ENCODE measurements at regions not wholly inside any gene's neighbourhood (a gene's known extent, or its start where the extent isn't known, plus 50 kb on each side); places are given as distances from the start of the nearest gene placed in this dataset.

- TF ChIP-seq CTCF (IDR thresholded peaks at IDR 0.05; ENCODE audit: low read depth, low read length, missing input control) (no peak), FOXA2 (IDR thresholded peaks at IDR 0.05) (no peak), JUND (IDR thresholded peaks at IDR 0.05) (no peak), HNF4G (IDR thresholded peaks at IDR 0.05) (no peak), RXRA (IDR thresholded peaks at IDR 0.05) (no peak), EGR1 (IDR thresholded peaks at IDR 0.05; ENCODE audit: low read depth in 2 of 2) (no peak)
These were observed 112.9 kb upstream of the F3 start (continued) for GRCh38 chr1:94654459-94654858.

GRCh38 chr1:94654031-94654430 is 112.5 kb upstream of the F3 start:
- no peaks in the 10 kb centered on the region for H3K36me3 ChIP-seq (ENCODE audit: control insufficient read depth in 4 of 4, insufficient read depth in 3 of 4, low read depth in 1 of 4, low read length in 3 of 4)
- H3K27ac ChIP-seq (ENCODE audit: low read depth in 1 of 2, low read length in 2 of 2) = no peak overlapping the region
- no peaks in the 10 kb centered on the region for H3K9me3 ChIP-seq (ENCODE audit: control insufficient read depth in 4 of 4, low read length in 3 of 4)
- 85% methylated on average over 1 of the region's 1 CpG for WGBS
- no peak overlapping the region for H3K9ac ChIP-seq (ENCODE audit: low read depth in 1 of 2, low read length in 2 of 2)
- no peak for TF ChIP-seq EGR1 (IDR thresholded peaks at IDR 0.05; ENCODE audit: low read depth in 2 of 2)
- no peak for TF ChIP-seq RAD21 (IDR thresholded peaks at IDR 0.05)
- TF ChIP-seq, protein P1, sequence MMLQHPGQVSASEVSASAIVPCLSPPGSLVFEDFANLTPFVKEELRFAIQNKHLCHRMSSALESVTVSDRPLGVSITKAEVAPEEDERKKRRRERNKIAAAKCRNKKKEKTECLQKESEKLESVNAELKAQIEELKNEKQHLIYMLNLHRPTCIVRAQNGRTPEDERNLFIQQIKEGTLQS (IDR thresholded peaks at IDR 0.05) = no peak
- TF ChIP-seq NR2F2 (IDR thresholded peaks at IDR 0.05) = no peak
- TF ChIP-seq GABPA (IDR thresholded peaks at IDR 0.05 in 1 of 2, conservative IDR thresholded peaks at IDR 0.05 in 1 of 2) = no peak
- TF ChIP-seq, protein P2, sequence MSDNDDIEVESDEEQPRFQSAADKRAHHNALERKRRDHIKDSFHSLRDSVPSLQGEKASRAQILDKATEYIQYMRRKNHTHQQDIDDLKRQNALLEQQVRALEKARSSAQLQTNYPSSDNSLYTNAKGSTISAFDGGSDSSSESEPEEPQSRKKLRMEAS (IDR thresholded peaks at IDR 0.05) = no peak
- no peak for TF ChIP-seq FOXA1 (IDR thresholded peaks at IDR 0.05)
- TF ChIP-seq HNF4G (IDR thresholded peaks at IDR 0.05) = no peak
- TF ChIP-seq ZBTB33 (IDR thresholded peaks at IDR 0.05) = no peak
- no peak for TF ChIP-seq FOXA2 (IDR thresholded peaks at IDR 0.05)
- no peak overlapping the region for H3K4me3 ChIP-seq (ENCODE audit: low read depth in 1 of 3, low read length in 3 of 3)
- H3K4me1 ChIP-seq (ENCODE audit: control insufficient read depth in 4 of 4, insufficient read depth in 4 of 4, low read length in 3 of 4) = peaks cover 0 to 3% (median 0%) of the 10 kb centered on the region in 4 donors
- no peak for DNase-seq (ENCODE audit: low spot score)
- H3K27me3 ChIP-seq (ENCODE audit: control insufficient read depth in 4 of 4, insufficient read depth in 4 of 4, low read length in 3 of 4) = no peaks in the 10 kb centered on the region

DNA sequence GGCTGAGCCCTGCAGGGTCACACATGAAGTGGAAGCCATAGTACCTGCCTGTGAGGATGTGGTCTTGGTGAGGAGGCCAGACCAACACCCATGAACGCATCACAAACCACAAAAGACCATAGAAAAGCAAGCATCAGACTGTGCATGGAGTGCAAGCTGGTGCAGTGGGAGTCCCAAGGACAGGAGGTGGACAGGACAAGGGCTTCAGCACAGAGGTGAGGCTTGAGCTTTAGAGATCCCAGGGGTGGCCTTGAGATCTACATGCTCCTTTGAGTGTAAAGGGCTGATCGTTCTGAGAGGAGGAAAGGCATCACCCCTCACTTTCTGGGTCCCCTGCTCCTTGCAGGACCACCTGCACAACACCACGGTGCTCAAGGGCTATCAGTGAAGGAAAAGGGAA is 111.9 kb upstream of the F3 start:
- H3K9ac ChIP-seq (ENCODE audit: low read depth in 1 of 2, low read length in 2 of 2) = no peak overlapping the region
- no peaks in the 10 kb centered on the region for H3K36me3 ChIP-seq (ENCODE audit: control insufficient read depth in 4 of 4, insufficient read depth in 3 of 4, low read depth in 1 of 4, low read length in 3 of 4)
- TF ChIP-seq, protein P3, sequence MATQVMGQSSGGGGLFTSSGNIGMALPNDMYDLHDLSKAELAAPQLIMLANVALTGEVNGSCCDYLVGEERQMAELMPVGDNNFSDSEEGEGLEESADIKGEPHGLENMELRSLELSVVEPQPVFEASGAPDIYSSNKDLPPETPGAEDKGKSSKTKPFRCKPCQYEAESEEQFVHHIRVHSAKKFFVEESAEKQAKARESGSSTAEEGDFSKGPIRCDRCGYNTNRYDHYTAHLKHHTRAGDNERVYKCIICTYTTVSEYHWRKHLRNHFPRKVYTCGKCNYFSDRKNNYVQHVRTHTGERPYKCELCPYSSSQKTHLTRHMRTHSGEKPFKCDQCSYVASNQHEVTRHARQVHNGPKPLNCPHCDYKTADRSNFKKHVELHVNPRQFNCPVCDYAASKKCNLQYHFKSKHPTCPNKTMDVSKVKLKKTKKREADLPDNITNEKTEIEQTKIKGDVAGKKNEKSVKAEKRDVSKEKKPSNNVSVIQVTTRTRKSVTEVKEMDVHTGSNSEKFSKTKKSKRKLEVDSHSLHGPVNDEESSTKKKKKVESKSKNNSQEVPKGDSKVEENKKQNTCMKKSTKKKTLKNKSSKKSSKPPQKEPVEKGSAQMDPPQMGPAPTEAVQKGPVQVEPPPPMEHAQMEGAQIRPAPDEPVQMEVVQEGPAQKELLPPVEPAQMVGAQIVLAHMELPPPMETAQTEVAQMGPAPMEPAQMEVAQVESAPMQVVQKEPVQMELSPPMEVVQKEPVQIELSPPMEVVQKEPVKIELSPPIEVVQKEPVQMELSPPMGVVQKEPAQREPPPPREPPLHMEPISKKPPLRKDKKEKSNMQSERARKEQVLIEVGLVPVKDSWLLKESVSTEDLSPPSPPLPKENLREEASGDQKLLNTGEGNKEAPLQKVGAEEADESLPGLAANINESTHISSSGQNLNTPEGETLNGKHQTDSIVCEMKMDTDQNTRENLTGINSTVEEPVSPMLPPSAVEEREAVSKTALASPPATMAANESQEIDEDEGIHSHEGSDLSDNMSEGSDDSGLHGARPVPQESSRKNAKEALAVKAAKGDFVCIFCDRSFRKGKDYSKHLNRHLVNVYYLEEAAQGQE (IDR thresholded peaks at IDR 0.05) = no peak
- TF ChIP-seq YY1 (IDR thresholded peaks at IDR 0.05) = no peak
- no peak for TF ChIP-seq NR2F2 (IDR thresholded peaks at IDR 0.05)
- no peak for TF ChIP-seq RXRA (IDR thresholded peaks at IDR 0.05)
- no peak for TF ChIP-seq JUND (IDR thresholded peaks at IDR 0.05)
- no peak for TF ChIP-seq TAF1 (conservative IDR thresholded peaks at IDR 0.05)
- TF ChIP-seq EGR1 (IDR thresholded peaks at IDR 0.05; ENCODE audit: low read depth in 2 of 2) = no peak
- no peak for TF ChIP-seq FOXA1 (IDR thresholded peaks at IDR 0.05)
- no peak for TF ChIP-seq ZBTB33 (IDR thresholded peaks at IDR 0.05)
- TF ChIP-seq, protein P2 (IDR thresholded peaks at IDR 0.05) = no peak
- H3K27me3 ChIP-seq (ENCODE audit: control insufficient read depth in 4 of 4, insufficient read depth in 4 of 4, low read length in 3 of 4) = no peaks in the 10 kb centered on the region
- H3K9me3 ChIP-seq (ENCODE audit: control insufficient read depth in 4 of 4, low read length in 3 of 4) = no peaks in the 10 kb centered on the region
- WGBS = 84% methylated on average over 3 of the region's 3 CpGs
- no peak for DNase-seq (ENCODE audit: low spot score)
- H3K4me3 ChIP-seq (ENCODE audit: low read depth in 1 of 3, low read length in 3 of 3) = no peak overlapping the region
- peaks cover 0 to 3% (median 0%) of the 10 kb centered on the region in 4 donors for H3K4me1 ChIP-seq (ENCODE audit: control insufficient read depth in 4 of 4, insufficient read depth in 4 of 4, low read length in 3 of 4)
- no peak overlapping the region for H3K27ac ChIP-seq (ENCODE audit: low read depth in 1 of 2, low read length in 2 of 2)

Data from liver (tissue), 8 donors.